GM04503 (cell line): ENCODE measurements at regions not wholly inside any gene's neighbourhood (a gene's known extent, or its start where the extent isn't known, plus 50 kb on each side); places are given as distances from the start of the nearest gene placed in this dataset.
A peak's percentile ranks its signal among the peaks of the same experiment; 100 is the strongest.

Experiments used
- DNase-seq: peaks from one replicate; pipeline ENCODE4 v3.0.0-alpha.2; 2012; ENCODE audit warnings: low read depth

- DNase-seq, result no peak
Observed at GRCh38 chr1:221845650-221846371, 103.9 kb upstream of the DUSP10 start.

- no peak for DNase-seq
Observed at GRCh38 chr1:221841983-221842335, 100.1 kb upstream of the DUSP10 start.

DNA sequence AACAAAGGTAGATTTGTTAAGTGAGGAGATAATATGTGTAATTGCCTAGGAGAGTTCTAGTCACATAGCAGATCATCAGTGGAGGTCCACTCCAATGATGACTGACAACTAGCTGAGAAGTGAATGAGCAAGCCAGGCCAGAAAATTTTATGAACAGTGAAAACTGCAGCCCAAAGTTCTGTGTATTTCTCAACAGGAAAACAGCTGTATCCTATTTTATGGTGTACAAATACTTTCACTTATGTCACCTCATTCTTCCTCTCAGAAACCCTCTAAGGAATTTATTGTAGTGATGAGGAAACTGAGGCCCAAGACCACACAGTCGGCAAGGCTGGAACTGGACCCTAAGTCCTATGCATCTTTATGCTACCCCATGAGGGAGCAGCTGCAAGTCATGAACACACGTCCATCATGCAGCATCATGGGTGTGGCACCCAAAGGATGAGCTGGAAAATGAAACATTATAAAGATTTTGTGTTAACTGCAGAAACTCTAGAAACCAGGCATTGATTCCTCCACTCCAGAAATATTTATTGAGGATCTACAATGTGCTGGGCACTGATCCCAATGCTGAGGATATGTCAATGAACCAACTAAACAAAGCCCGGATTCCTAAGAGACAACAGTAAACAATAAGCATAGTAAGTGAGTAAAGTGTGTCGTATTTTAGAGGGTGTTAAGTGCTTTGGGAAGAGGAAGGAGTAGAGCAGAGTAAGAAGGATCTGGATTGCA, 99.5 kb upstream of the DUSP10 start:
- DNase-seq, result no peak

- DNase-seq, result no peak
Observed at GRCh38 chr1:221840511-221841243, 98.8 kb upstream of the DUSP10 start.

DNA sequence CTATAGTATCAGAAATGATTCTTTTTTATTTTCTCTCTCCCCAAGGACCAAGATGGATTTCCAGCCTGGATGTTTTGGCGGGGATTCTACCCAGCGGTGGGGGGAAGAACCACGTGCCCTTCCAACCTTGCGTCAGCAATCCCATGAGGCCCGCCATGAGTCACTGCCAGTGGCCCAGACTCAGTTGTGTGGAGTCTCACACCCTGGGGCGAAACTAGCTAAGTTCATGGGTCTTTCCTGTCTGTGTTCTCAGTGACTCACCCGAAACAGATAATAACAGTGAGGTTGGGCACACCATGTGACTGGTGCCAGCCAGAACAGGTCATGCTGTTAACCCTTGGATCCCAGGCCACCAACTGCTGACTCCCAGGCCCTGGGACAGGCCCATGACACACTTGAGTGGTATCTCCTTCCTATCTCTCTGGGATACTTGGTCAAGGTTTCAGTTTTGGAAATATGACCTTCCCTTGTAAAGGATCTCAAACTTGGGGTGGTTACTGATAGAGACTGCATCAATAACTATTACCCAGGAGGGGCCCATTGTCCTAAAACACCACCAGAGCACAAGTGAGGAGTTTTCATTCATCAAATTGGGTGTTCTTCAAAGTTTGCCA, 98.0 kb upstream of the DUSP10 start:
- DNase-seq, result peak; percentile 64

DNA sequence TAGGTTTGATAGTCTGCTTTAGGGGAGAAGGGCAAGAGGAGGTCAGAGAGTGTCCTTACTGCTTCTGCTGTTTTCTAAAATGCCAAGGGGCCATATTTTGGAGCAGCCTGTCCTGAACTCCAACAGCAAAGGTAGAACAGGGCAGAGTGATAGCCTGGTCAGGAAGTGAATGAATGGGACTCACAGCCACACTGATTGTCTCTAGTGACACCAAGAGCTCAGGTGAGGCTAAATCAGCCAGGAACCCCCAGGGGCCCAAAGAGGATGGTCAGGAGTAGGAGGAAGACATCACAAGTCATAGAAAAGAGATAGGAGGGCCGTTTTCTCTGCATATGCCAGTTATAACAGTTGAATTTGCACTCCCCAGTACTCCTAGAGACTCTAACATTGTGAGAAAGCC, 97.4 kb upstream of the DUSP10 start:
- no peak for DNase-seq

DNA sequence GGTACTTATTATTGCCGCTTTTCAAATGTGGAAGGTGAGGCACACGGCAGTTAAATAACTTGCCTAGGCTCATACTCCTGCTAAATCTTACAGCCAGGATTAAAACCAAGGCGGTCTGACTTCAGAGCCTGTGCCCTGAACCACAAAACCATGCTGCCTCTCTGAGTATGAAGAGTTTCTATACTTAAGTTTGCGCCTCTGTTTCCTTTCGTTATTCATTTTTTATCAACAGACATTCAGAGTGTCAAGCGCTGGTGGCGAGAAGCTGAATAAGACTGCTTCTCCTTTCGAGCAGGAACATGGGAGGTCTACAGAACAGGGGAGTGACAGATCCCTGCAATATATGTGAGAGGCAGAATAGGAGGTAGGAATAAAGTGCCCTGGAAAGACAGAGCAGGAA, 96.0 kb upstream of the DUSP10 start:
- no peak for DNase-seq

DNA sequence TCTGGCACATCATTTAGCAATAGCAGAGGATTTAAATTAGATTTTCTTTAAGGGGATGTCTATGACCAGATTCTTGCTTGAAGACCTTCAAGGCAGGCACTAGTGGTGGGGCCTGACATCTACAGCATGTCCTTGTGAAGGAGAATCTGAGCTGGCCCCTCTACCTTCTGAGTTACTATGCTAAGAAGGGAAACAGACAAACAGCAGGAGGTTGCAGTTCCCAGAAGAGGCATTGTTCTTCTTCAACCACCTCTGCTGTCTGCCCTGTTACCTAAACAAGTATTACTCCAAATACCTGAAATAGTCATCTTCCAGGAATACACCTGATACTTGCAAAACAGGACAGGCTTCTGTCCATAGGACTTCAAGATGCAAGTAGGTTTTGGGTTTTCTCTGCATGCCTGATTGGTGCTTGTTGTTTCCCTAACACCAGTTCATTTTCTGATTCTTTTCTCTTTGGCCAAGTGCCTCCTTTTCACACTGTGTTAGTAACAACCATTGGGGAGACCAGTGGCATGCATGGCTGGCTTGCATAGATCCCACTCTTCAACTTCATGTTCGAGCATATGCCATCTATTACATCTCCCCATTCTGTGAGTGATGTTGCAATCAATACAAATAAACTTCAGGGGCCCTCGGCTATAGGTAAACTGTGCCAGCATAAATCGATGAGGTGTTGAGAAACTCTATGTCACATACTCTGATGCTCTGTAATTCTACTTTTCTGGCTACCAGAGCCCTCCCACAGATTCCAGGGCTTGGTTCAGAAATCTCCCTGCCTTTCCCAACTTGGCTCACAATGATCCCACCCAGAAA, 93.0 kb upstream of the DUSP10 start:
- DNase-seq, result no peak

- no peak for DNase-seq
Observed at GRCh38 chr1:221832617-221833016, 90.7 kb upstream of the DUSP10 start.

- DNase-seq, result no peak
Observed at GRCh38 chr1:221832151-221832550, 90.3 kb upstream of the DUSP10 start.

GRCh38 chr1:221829327-221830015, 87.6 kb upstream of the DUSP10 start:
- DNase-seq, result peak; percentile 84

DNA sequence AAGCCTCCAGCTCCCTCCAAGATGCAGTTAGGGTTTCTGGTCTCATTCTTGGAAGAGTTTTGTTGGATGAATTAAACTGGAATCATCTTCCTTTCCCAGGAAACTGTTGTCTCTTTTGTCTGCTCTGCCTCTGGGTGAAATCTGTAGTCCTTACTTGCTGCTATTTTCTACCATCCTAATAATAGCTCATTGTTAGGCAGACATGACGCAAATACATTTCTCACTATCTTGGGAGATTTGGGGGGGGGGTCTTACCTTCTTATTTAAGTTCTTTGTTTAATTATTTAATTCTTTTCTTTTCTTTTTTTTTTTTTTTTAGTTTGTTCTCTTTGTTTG, 85.4 kb upstream of the DUSP10 start:
- DNase-seq, result no peak

DNA sequence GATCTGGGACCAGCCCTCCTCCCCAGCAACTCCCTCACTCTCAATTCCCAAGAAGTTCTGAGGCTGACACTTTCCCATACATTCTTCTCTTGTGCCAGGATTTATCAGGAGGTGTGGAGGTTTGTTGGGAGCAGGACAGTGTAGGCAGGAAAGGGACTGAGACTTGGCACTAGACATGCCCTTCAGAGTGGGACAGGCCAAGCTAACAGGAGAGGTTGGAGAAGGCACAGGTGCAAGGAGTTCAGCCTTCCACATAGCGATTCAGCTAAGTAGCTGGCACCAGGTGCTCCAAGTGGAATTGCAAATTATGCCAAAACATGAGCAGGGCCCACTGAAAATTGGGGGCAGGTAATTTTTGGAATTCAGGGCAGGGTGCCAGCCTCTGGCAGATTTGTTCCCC, 83.0 kb upstream of the DUSP10 start:
- no peak for DNase-seq

- DNase-seq, result peak; percentile 58
Observed at GRCh38 chr1:221824025-221824424, 82.1 kb upstream of the DUSP10 start.

DNA sequence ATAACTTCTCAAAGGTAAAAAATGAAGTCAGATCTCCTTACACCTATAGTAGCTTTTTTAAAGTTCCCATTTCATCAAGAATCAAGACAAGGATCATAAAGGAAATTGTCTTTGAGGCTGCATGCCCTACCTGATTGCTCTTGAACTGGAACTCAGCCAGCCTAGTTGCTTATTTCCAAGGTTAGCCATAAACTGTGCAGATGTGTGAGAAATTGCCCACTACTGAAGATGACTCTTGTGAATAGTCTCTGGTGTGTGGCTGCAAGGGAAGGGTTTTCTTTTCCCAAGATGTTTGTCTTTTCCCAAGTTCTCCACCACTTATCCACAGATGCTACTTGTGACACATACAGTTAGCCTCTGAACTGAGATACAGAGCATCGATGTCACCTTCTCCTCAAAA, 81.7 kb upstream of the DUSP10 start:
- DNase-seq, result no peak

DNA sequence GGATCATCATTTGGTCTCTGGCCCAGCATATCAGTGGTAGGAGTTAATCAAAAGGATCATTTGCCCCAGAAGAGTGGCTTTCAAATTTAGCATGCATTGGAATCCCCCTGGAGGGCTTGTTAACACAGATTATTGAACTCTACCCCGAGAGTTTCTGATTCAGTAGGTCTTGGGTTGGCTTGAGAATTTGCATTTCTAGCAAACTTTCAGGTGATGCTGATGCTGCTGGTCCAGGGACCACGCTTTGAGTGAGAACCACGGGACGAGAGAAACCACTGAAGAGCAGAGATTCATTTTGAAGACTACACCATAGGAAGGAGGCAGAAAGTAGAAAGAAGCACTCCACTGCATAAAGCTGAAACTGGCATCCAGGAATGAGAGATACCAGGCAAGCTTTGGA, 81.3 kb upstream of the DUSP10 start:
- DNase-seq, result no peak

- DNase-seq, result no peak
Observed at GRCh38 chr1:221822591-221822990, 80.7 kb upstream of the DUSP10 start.

DNA sequence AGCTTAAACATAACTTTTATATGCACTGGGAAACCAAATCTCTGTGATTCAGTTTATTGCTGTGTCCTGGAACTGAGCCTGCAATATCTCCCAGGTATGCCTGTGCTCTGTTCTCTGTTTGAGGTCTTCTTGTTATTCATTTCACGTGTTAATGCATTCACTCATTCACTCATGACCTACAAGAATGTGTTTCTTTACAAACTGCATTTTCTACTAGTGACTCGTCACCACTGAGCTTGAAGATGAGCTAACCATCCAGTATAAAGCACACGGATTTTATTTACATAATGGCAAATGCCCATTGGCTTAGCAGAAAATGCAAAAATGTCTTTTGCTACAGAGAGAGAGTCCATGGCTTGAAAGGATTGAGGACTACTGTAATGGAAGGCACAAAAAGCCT, 75.0 kb upstream of the DUSP10 start:
- DNase-seq, result peak; percentile 74

GRCh38 chr1:221815660-221816059, 73.8 kb upstream of the DUSP10 start:
- DNase-seq, result no peak

DNA sequence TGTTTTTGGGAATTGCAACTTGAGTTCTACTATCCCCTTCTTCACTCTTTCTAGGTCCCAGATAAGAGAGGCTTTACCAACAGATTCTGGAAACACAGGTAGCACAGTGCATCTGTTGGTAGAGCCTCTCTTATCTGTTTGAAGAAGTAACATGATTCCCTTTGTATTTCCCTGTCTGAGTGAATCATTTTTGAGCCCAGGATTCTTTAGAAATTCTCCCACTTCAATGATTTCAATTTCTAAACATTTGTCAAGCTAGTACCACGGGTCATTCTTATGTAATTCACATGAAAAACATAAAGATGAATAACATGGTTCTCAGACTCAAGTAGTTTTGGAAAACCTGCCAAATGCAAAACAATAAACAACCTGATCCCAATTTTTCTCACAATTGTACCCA, 72.0 kb upstream of the DUSP10 start:
- DNase-seq, result no peak

DNA sequence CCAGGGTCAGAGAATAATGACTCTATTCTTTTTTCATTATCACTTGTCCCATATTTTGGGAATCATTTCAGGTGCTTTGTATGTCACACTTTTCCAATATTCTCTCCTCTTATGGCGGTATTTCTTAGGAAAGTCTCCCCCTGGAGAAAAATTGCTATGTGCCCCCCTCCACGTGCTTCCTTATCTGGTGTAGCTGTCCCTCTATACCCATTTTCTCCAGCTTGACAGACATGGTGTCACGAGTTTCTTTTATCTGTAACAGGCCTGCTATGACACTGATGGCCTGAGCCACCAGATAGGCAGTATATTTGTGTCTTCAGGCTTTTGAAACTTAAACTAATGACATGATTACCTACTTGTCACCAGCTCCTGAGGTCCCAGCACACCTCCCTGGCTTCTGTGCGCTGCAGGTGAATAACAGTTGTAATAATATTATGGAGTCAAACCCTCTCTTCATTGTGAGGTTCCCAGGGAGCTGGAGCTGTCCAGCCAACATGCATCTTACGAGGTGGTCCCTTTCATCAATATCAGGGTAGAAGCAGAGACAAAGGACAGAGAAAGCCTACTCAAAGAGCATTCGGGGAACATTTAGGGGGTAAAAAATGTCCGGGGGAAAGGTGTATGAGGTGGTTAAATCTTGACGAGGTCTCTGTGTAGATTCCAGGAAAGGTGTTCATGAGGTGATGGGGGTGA, 71.2 kb upstream of the DUSP10 start:
- no peak for DNase-seq
